ENCODE measurements at regions not wholly inside any gene's neighbourhood (a gene's known extent, or its start where the extent isn't known, plus 50 kb on each side); places are given as distances from the start of the nearest gene placed in this dataset.

- no peak for TF ChIP-seq SNAPC4 (CRISPR knock-in tag; IDR thresholded peaks at IDR 0.05)
- TF ChIP-seq ZNF713 (CRISPR knock-in tag; IDR thresholded peaks at IDR 0.05) = no peak
- no peak for TF ChIP-seq MIER3 (CRISPR knock-in tag; IDR thresholded peaks at IDR 0.05; ENCODE audit: borderline replicate concordance)
- TF ChIP-seq TFE3 (CRISPR knock-in tag; IDR thresholded peaks at IDR 0.05) = no peak
Observed at GRCh38 chr5:143664623-143665022, 147.3 kb upstream of the HMHB1 start (continued).

GRCh38 chr5:143663872-143664271 is 148.1 kb upstream of the HMHB1 start:
- FAIRE-seq = no peak
- Histone ChIP-seq H2AFZ (ENCODE audit: low read length) (no peak overlapping the region), H3K36me3 (replicated peaks in 1 of 2; ENCODE audit: control insufficient read depth in 1 of 2, insufficient read depth in 2 of 2, low read length in 2 of 2) (no peaks in the 10 kb centered on the region), H3K4me1 (ENCODE audit: insufficient read depth, low read length) (peaks cover 34% of the 10 kb centered on the region), H3K9me3 (ENCODE audit: low read length) (no peaks in the 10 kb centered on the region), H3K9ac (ENCODE audit: insufficient read depth, low read depth, low read length) (no peak overlapping the region), H4K20me1 (ENCODE audit: insufficient read depth, low read length) (no peaks in the 10 kb centered on the region), H3K79me2 (ENCODE audit: insufficient read depth, low read length) (no peaks in the 10 kb centered on the region), H3K27ac (ENCODE audit: extremely low read length, insufficient read depth, low read length) (no peak overlapping the region), H3K4me3 (replicated peaks in 1 of 3; ENCODE audit: insufficient read depth in 1 of 3, low read depth in 2 of 3, low read length in 3 of 3) (no peak overlapping the region), H3K27me3 (ENCODE audit: control insufficient read depth in 1 of 2, insufficient read depth in 2 of 2, low read length in 2 of 2) (peaks cover 0 to 24% of the 10 kb centered on the region in 2 experiments; a peak in 2 of 5 replicates), H3K4me2 (ENCODE audit: low read depth, low read length) (peak overlapping the region; percentile 14; the same call in 1 of the 2 replicates)
- intact Hi-C loops (cut with micrococcal nuclease; ENCODE audit: unreplicated experiment) (no loop called here), in situ Hi-C loops (cut with HindIII; ENCODE audit: extremely low pct_ligation_motif_present, low pct_unique_long_range_greater_than_20kb) (no loop called here)
- peak; percentile 25 for DNase-seq (ENCODE audit: low spot score)
- WGBS (ENCODE audit: low lambda C conversion rate) = 24% methylated on average over 2 of the region's 2 CpGs
- BruUV-seq (replicated peaks) = no TSS peak
- POLR2A ChIA-PET = interaction anchor here (0.9 kb wide), 1 partner anchor 10 kb away, joined by 3 read pairs; no protein-coding TSS in a partner anchor
- ATAC-seq = peak; percentile 60
- CTCF ChIA-PET (ENCODE audit: low intra/inter-chr PET ratio, low total read pairs) = no interaction called here
- TF ChIP-seq POGZ (CRISPR knock-in tag; IDR thresholded peaks at IDR 0.05) (peak; percentile 39; the same call in 1 of the 2 replicates), FOXO1 (CRISPR knock-in tag; IDR thresholded peaks at IDR 0.05) (peak; percentile 28; the same call in 1 of the 2 replicates), PAXIP1 (CRISPR knock-in tag; conservative IDR thresholded peaks at IDR 0.05) (peak; percentile 48), ZNF160 (CRISPR knock-in tag; IDR thresholded peaks at IDR 0.05) (no peak), SALL2 (CRISPR knock-in tag; IDR thresholded peaks at IDR 0.05) (no peak), HNF4A (CRISPR knock-in tag; IDR thresholded peaks at IDR 0.05) (peak; percentile 30), TBX2 (CRISPR knock-in tag; IDR thresholded peaks at IDR 0.05; ENCODE audit: borderline replicate concordance) (peak; percentile 50; the same call in 1 of the 2 replicates)

Measured in HepG2 (cell line).